K562 (cell line): ENCODE measurements at regions not wholly inside any gene's neighbourhood (a gene's known extent, or its start where the extent isn't known, plus 50 kb on each side); places are given as distances from the start of the nearest gene placed in this dataset.

Experiments used
- ATAC-seq: fragments of 200-7000 bp; cut with Tn5 transposase; 3 replicates; pipeline ENCODE4 v1.9.1; 2020; ENCODE audit warnings: moderate library complexity
- BruUV-seq: library from RNA; stranded (reverse); fragments of 400-500 nt; replicated peaks from 2 replicates; lab custom pipeline; 2021; lab: Mats Ljungman, UMichigan
- CTCF ChIA-PET: fragments of 300-600 bp; formaldehyde crosslinking; extraction: SDS; loops from one replicate; lab custom pipeline; 2021; ENCODE audit warnings: low intra/inter-chr PET ratio; lab: Yijun Ruan, JAX
- POLR2A ChIA-PET: fragments of 300-600, 350-650 bp; sonication (Branson Sonifier 250); formaldehyde crosslinking; extraction: SDS; loops from one replicate; lab custom pipeline; 2021; ENCODE audit warnings: antibody characterized with exemption, inconsistent platforms; lab: Yijun Ruan, JAX
- DNase-seq, 4 experiments: peaks; one replicate each; pipeline versions ENCODE4 v3.0.0 to v3.0.0-alpha.2; 2011 to 2018; ENCODE audit warnings: low spot score in 3 of 4, mixed read lengths in 3 of 4; ENCODE audit errors: extremely low read depth in 1 of 4
- FAIRE-seq: peaks from 2 replicates; lab custom pipeline; 2011; peaks lifted over from hg19 to GRCh38; lab: Jason Lieb, UNC
- H2AFZ ChIP-seq: 2 replicates; pipeline ENCODE4 v1.6.0; 2011; ENCODE audit warnings: low read depth, low read length, control low read depth, inconsistent platforms
- H3K27ac ChIP-seq: fragments of 200-600 bp; 3 replicates; pipeline ENCODE4 v1.8.0; 2011; ENCODE audit warnings: low read depth, mild to moderate bottlenecking, control low read depth, inconsistent platforms, low read length, moderate library complexity, mixed read lengths; ENCODE audit errors: extremely low read depth
- H3K27me3 ChIP-seq, 2 experiments: fragments of 300-600 bp in 1 of 2; 2 replicates in 1 of 2; 3 replicates in 1 of 2; pipeline versions ENCODE4 v1.6.0 to v1.8.0; 2011; ENCODE audit warnings: inconsistent platforms in 2 of 2, low read length in 2 of 2, mild to moderate bottlenecking in 1 of 2, mixed read lengths in 1 of 2, moderate library complexity in 1 of 2; ENCODE audit not compliant: control insufficient read depth in 2 of 2, insufficient read depth in 2 of 2
- H3K36me3 ChIP-seq: fragments of 300-600 bp; 3 replicates; pipeline ENCODE4 v1.8.0; 2011; ENCODE audit warnings: mild to moderate bottlenecking, low read length, inconsistent platforms; ENCODE audit not compliant: control insufficient read depth, insufficient read depth
- H3K4me1 ChIP-seq, 2 experiments: fragments of 200-600 bp in 1 of 2; replicated peaks in 1 of 2; 2 replicates in 1 of 2; 3 replicates in 1 of 2; pipeline versions ENCODE4 v1.5.1 to v1.8.0; 2011; ENCODE audit warnings: inconsistent platforms in 2 of 2, low read length in 2 of 2, mild to moderate bottlenecking in 1 of 2, mixed read lengths in 1 of 2, moderate library complexity in 1 of 2; ENCODE audit not compliant: control insufficient read depth in 2 of 2, insufficient read depth in 2 of 2
- H3K4me2 ChIP-seq: 2 replicates; pipeline ENCODE4 v1.6.1; 2011; ENCODE audit warnings: low read length, control low read depth, inconsistent platforms, mixed read lengths; ENCODE audit not compliant: insufficient read depth
- H3K4me3 ChIP-seq: fragments of 200-600 bp; sonication (generic), shearing (Covaris generic); 2 replicates; pipeline ENCODE4 v1.5.1; 2016; ENCODE audit warnings: control low read depth, inconsistent platforms
- H3K79me2 ChIP-seq: fragments of 200-600 bp; 3 replicates; pipeline ENCODE4 v1.8.0; 2011; ENCODE audit warnings: low read length, inconsistent platforms; ENCODE audit not compliant: control insufficient read depth, insufficient read depth
- H3K9ac ChIP-seq, 2 experiments: 2 replicates each; pipeline versions ENCODE4 v1.6.0 to v1.6.1; 2011; ENCODE audit warnings: low read depth in 2 of 2, low read length in 2 of 2, control low read depth in 1 of 2, inconsistent platforms in 1 of 2, mild to moderate bottlenecking in 1 of 2, mixed read lengths in 1 of 2; ENCODE audit not compliant: insufficient read depth in 1 of 2
- H3K9me1 ChIP-seq: one replicate; pipeline ENCODE4 v1.6.0; 2011; ENCODE audit warnings: inconsistent platforms, mild to moderate bottlenecking, low read length, moderate library complexity; ENCODE audit not compliant: control insufficient read depth, insufficient read depth
- H3K9me3 ChIP-seq: replicated peaks from 2 replicates; pipeline ENCODE4 v1.5.1; 2011; ENCODE audit warnings: low read depth, low read length, inconsistent platforms; ENCODE audit not compliant: control insufficient read depth, insufficient read depth
- H4K20me1 ChIP-seq: replicated peaks from 2 replicates; pipeline ENCODE4 v1.6.1; 2011; ENCODE audit warnings: low read length, inconsistent platforms, mixed read lengths; ENCODE audit not compliant: control insufficient read depth, insufficient read depth
- C11orf30 ChIP-seq: fragments of 450-650 bp; IDR thresholded peaks from 2 replicates; pipeline ENCODE4 v1.6.1; 2016; ENCODE audit warnings: low read depth, mild to moderate bottlenecking
- CBFA2T2 ChIP-seq: fragments of 450-650 bp; conservative IDR thresholded peaks from 2 replicates; pipeline ENCODE4 v1.6.1; 2017; ENCODE audit warnings: mild to moderate bottlenecking
- KLF1 ChIP-seq: fragments of 450-650 bp; IDR thresholded peaks from 2 replicates; pipeline ENCODE4 v1.6.1; 2016; ENCODE audit warnings: missing genetic modification characterization, missing compliant biosample characterization
- LCOR ChIP-seq: sonication (generic); formaldehyde crosslinking; IDR thresholded peaks from 2 replicates; pipeline ENCODE4 v1.8.0; 2022; ENCODE audit warnings: mild to moderate bottlenecking, missing genetic modification reagents
- MCM5 ChIP-seq: fragments of 450-650 bp; IDR thresholded peaks from 2 replicates; pipeline ENCODE4 v1.6.1; 2016; ENCODE audit warnings: low read depth
- MEIS2 ChIP-seq: fragments of 450-650 bp; IDR thresholded peaks from 2 replicates; pipeline ENCODE4 v1.6.1; 2014; ENCODE audit warnings: mild to moderate bottlenecking; ENCODE audit not compliant: partially characterized antibody
- NBN ChIP-seq: fragments of 450-650 bp; IDR thresholded peaks from 2 replicates; pipeline ENCODE4 v1.6.1; 2016; ENCODE audit warnings: low read depth, mild to moderate bottlenecking
- RBM17 ChIP-seq: fragments of 200-400 bp; formaldehyde crosslinking; IDR thresholded peaks from 2 replicates; pipeline ENCODE4 v1.6.1; 2017; ENCODE audit warnings: low read depth, mild to moderate bottlenecking, low read length, borderline replicate concordance
- TAL1 ChIP-seq: fragments of 450-650 bp; IDR thresholded peaks from 2 replicates; pipeline ENCODE4 v1.6.1; 2016; ENCODE audit warnings: mild to moderate bottlenecking
- ZNF347 ChIP-seq: fragments of 450-650 bp; formaldehyde crosslinking; IDR thresholded peaks from 2 replicates; pipeline ENCODE4 v1.4.0; 2020; ENCODE audit warnings: low read depth, mild to moderate bottlenecking, moderate library complexity
- ZNF444 ChIP-seq: fragments of 250-450 bp; sonication (Bioruptor Pico); IDR thresholded peaks from 2 replicates; pipeline ENCODE4 v1.4.0; 2020; ENCODE audit warnings: mild to moderate bottlenecking, moderate library complexity
- WGBS: fragments of 100-300 bp; shearing (Covaris generic); methylation state at CpG from one replicate; pipeline ENCODE4 v1.1.6; 2016; ENCODE audit warnings: low coverage, mixed read lengths; ENCODE audit not compliant: insufficient coverage; ENCODE audit errors: missing lambda C conversion rate; 5-methylcytosine and 5-hydroxymethylcytosine counted together
- in situ Hi-C: fragments of 300-500 bp; cut with MboI; formaldehyde crosslinking; loops from 4 replicates; pipeline ENCODE4 v1.15.0; 2018; ENCODE audit warnings: inconsistent platforms, mixed read lengths
- intact Hi-C: fragments of 100-400 bp; cut with micrococcal nuclease; formaldehyde crosslinking; loops from 2 replicates; pipeline ENCODE4 v1.14.2; 2022
- TF ChIP-seq, protein P1 (sequence below): IDR thresholded peaks from 2 replicates; pipeline ENCODE4 v1.6.1; 2014; ENCODE audit warnings: antibody characterized with exemption
- TF ChIP-seq, protein P2 (sequence below): sonication (generic); formaldehyde crosslinking; IDR thresholded peaks from 2 replicates; pipeline ENCODE4 v1.8.1; 2022; ENCODE audit warnings: missing genetic modification reagents
- TF ChIP-seq, protein P3 (sequence below): fragments of 250-450 bp; sonication (Bioruptor Pico); IDR thresholded peaks from 2 replicates; pipeline ENCODE4 v1.8.0; 2022; ENCODE audit warnings: moderate library complexity, mild to moderate bottlenecking, inconsistent platforms
- TF ChIP-seq, protein P4 (sequence below): fragments of 250-450 bp; sonication (Bioruptor Pico); IDR thresholded peaks from 2 replicates; pipeline ENCODE4 v1.5.0; 2022; ENCODE audit warnings: mild to moderate bottlenecking
- TF ChIP-seq, protein P5 (sequence below): fragments of 250-450 bp; sonication (Bioruptor Pico); IDR thresholded peaks from 2 replicates; pipeline ENCODE4 v1.4.0; 2020; ENCODE audit warnings: mild to moderate bottlenecking, moderate library complexity

DNA sequence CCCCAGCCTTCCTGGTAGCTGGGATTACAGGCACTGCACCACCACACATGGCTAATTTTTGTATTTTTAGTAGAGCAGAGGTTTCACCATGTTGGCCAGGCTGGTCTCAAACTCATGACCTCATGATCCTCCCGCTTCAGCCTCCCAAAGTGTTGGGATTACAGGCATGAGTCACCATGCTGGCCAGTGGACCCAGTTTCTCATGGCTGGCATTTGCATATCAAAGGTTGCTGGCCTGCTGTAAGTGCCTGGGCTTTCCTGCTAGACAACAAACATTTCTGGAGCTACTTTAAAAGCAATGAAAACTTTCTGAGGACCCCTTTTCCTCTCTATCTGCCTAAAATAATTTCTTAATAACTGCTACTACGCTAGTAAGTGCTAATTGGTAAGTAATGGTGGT, 228.2 kb downstream of the PCDH10 start (continued):
- TF ChIP-seq, protein P1, sequence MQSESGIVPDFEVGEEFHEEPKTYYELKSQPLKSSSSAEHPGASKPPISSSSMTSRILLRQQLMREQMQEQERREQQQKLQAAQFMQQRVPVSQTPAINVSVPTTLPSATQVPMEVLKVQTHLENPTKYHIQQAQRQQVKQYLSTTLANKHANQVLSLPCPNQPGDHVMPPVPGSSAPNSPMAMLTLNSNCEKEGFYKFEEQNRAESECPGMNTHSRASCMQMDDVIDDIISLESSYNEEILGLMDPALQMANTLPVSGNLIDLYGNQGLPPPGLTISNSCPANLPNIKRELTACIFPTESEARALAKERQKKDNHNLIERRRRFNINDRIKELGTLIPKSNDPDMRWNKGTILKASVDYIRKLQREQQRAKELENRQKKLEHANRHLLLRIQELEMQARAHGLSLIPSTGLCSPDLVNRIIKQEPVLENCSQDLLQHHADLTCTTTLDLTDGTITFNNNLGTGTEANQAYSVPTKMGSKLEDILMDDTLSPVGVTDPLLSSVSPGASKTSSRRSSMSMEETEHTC = no peak
- no peak for TF ChIP-seq ZNF444 (CRISPR knock-in tag)
- no peak for TF ChIP-seq TAL1
- TF ChIP-seq, all 486 proteins: peak for 0

DNA sequence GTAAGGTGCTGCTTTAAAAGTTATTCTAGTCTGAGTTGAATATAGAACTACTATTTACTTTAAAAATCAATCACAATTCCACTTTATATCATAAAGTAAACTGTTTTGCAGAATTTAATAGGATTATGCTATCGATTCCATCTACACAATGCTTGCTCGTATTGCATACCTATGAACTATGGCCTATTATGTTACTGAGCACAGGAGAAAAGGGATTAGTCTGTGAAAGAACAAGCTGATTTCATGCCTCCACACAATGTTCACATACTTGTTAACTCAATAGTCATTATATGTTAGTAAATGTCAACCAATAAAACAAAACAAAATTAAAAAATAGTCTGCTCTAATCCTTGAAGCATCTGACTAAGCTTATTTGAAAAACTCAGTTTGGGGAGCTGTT, 223.6 kb downstream of the PCDH10 start:
- intact Hi-C loops (no loop called here), in situ Hi-C loops (no loop called here)
- Histone ChIP-seq H3K4me3 (no peak overlapping the region), H3K27me3 (no peaks in the 10 kb centered on the region), H3K36me3 (no peaks in the 10 kb centered on the region), H2AFZ (no peak overlapping the region), H3K9me1 (no peaks in the 10 kb centered on the region), H3K27ac (no peak overlapping the region), H3K9ac (no peak overlapping the region), H3K4me2 (no peak overlapping the region), H3K9me3 (no peaks in the 10 kb centered on the region; the same call in 1 of the 2 replicates), H3K79me2 (no peaks in the 10 kb centered on the region), H3K4me1 (no peaks in the 10 kb centered on the region), H4K20me1 (no peaks in the 10 kb centered on the region)
- ChIA-PET POLR2A (no interaction called here), CTCF (no interaction called here)
- no peak for FAIRE-seq
- no peak for DNase-seq
- BruUV-seq = no TSS peak
- 0% methylated on average over 2 of the region's 2 CpGs for WGBS
- no peak for ATAC-seq
- TF ChIP-seq NBN = no peak
- TF ChIP-seq C11orf30 = no peak
- no peak for TF ChIP-seq MEIS2
- TF ChIP-seq, protein P2, sequence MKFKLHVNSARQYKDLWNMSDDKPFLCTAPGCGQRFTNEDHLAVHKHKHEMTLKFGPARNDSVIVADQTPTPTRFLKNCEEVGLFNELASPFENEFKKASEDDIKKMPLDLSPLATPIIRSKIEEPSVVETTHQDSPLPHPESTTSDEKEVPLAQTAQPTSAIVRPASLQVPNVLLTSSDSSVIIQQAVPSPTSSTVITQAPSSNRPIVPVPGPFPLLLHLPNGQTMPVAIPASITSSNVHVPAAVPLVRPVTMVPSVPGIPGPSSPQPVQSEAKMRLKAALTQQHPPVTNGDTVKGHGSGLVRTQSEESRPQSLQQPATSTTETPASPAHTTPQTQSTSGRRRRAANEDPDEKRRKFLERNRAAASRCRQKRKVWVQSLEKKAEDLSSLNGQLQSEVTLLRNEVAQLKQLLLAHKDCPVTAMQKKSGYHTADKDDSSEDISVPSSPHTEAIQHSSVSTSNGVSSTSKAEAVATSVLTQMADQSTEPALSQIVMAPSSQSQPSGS (CRISPR knock-in tag) = no peak
- TF ChIP-seq, protein P3, sequence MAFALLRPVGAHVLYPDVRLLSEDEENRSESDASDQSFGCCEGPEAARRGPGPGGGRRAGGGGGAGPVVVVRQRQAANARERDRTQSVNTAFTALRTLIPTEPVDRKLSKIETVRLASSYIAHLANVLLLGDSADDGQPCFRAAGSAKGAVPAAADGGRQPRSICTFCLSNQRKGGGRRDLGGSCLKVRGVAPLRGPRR = no peak
- TF ChIP-seq MCM5 = no peak
- TF ChIP-seq, protein P4, sequence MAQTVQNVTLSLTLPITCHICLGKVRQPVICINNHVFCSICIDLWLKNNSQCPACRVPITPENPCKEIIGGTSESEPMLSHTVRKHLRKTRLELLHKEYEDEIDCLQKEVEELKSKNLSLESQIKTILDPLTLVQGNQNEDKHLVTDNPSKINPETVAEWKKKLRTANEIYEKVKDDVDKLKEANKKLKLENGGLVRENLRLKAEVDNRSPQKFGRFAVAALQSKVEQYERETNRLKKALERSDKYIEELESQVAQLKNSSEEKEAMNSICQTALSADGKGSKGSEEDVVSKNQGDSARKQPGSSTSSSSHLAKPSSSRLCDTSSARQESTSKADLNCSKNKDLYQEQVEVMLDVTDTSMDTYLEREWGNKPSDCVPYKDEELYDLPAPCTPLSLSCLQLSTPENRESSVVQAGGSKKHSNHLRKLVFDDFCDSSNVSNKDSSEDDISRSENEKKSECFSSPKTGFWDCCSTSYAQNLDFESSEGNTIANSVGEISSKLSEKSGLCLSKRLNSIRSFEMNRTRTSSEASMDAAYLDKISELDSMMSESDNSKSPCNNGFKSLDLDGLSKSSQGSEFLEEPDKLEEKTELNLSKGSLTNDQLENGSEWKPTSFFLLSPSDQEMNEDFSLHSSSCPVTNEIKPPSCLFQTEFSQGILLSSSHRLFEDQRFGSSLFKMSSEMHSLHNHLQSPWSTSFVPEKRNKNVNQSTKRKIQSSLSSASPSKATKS = no peak
- no peak for TF ChIP-seq RBM17
- TF ChIP-seq LCOR (CRISPR knock-in tag) = no peak
- no peak for TF ChIP-seq ZNF347
- no peak for TF ChIP-seq KLF1 (tag)
- TF ChIP-seq, protein P5, sequence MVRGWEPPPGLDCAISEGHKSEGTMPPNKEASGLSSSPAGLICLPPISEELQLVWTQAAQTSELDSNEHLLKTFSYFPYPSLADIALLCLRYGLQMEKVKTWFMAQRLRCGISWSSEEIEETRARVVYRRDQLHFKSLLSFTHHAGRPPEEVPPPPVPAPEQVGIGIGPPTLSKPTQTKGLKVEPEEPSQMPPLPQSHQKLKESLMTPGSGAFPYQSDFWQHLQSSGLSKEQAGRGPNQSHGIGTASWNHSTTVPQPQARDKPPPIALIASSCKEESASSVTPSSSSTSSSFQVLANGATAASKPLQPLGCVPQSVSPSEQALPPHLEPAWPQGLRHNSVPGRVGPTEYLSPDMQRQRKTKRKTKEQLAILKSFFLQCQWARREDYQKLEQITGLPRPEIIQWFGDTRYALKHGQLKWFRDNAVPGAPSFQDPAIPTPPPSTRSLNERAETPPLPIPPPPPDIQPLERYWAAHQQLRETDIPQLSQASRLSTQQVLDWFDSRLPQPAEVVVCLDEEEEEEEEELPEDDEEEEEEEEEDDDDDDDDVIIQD (CRISPR knock-in tag) = no peak
- TF ChIP-seq CBFA2T2 = no peak
